Endothelial cell of hepatic sinusoid (primary cell): ENCODE measurements at regions not wholly inside any gene's neighbourhood (a gene's known extent, or its start where the extent isn't known, plus 50 kb on each side); places are given as distances from the start of the nearest gene placed in this dataset.
"Not testable (repeated sequence)": the region's sequence is repeated elsewhere in the genome, so short reads cannot be mapped to it uniquely, and the experiment has no call there.

Experiments
- in situ Hi-C: cut with HindIII; loops from 2 replicates; pipeline ENCODE4 v1.10.0; 2017; ENCODE audit warnings: low sequenced_read_pairs

DNA sequence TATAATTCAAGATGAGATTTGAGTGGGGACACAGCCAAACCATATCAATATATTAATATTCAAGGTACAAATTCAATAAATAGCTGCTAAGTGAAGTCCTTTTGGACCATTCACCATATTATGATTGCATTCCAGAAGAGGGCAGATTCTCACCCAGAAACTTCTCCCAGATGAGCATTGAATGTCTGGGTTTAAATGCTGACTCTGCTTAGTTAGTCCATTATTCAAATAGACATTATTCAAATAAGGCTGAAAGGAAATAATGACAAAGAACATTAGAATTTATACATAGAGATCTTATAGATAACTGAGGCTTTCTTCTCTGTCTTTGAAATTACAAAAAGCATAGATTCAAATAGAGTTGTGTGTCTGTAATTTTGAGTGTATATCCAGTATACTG, 579.4 kb upstream of the SLC8A1 start:
- in situ Hi-C loops, result no loop called here

DNA sequence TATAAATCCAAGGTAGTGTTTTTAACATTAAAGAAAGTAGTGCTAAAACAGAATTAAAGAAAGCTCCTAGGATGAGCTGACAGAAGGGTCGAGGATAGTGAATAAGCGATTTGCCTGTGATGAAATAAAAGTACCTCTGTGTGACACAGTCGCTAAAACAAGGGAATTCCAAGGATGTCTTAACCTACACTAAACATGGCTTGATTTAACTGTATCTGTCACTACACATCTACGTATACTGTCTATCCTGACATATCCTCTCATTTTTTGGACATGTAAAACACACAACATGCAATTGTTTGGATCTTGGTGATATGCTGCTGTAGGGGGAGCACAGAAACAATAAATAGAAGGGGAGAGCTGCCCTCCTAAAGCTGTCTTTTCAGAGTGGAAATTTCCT, 580.8 kb upstream of the SLC8A1 start:
- in situ Hi-C loops, result no loop called here

GRCh38 chr2:41033127-41033526, 581.2 kb upstream of the SLC8A1 start:
- in situ Hi-C loops, result no loop called here

GRCh38 chr2:41038408-41038807, 586.5 kb upstream of the SLC8A1 start:
- in situ Hi-C loops, result no loop called here

- in situ Hi-C loops, result not testable (repeated sequence)
These were observed 587.9 kb upstream of the SLC8A1 start for GRCh38 chr2:41039750-41040149.

- in situ Hi-C loops, result no loop called here
These were observed 589.1 kb upstream of the SLC8A1 start for GRCh38 chr2:41040782-41041520.

DNA sequence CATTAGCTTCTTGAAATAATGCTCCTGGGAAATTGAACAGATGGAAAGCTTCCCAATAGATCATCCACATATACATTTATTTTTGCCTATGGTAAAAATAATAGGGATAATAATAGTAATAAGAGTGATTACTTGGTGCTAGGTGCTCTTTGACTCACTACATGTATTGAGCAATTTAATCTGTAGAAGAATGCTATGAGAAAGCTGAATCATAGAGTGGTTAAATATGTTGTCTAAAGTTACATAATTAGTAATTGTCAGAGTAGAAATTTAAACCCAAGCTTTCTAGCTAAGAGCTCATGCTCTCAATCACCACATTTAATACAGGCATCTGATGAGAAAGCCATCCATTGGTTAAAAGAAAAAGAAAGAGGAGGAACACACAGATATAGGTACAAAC, 590.5 kb upstream of the SLC8A1 start:
- in situ Hi-C loops, result no loop called here

GRCh38 chr2:41061356-41061755, 609.5 kb upstream of the SLC8A1 start:
- in situ Hi-C loops, result no loop called here

DNA sequence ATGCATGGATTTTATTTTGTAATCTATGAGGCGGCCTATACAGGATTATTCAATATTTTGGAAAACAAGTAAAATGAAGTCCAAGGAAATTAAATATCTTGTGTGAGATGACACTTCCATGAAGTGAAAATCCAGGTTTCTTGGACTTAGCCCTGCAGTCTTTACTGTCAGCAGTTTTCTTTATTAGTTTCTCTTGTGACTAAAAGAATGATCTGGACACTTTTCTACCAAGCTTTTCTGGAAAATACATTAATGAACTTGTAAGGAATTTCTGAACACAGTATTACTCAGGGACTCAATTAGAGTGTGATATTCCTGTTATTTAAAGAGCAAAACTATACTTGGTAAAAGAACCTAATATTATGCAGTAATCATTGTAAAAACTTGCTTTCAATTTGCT, 610.4 kb upstream of the SLC8A1 start:
- in situ Hi-C loops, result no loop called here

DNA sequence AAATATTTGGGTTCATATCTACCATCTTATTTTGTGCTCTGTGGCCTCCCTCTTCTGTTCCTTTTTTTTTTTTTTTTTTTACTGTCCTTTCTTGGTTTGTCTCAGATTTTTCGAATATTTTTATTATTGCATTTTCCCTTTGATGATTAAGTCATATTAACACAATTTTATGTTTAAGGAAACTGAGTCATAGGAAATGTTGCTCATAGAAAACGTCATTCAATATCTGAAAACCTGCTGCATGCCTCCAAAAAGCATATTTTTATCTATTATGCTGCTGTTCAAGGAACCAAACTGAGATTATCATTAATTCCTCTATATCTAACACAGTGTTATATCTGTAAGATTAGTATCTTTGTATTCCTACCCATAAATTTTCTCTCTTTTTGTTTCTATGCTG, 614.3 kb upstream of the SLC8A1 start:
- in situ Hi-C loops, result no loop called here

DNA sequence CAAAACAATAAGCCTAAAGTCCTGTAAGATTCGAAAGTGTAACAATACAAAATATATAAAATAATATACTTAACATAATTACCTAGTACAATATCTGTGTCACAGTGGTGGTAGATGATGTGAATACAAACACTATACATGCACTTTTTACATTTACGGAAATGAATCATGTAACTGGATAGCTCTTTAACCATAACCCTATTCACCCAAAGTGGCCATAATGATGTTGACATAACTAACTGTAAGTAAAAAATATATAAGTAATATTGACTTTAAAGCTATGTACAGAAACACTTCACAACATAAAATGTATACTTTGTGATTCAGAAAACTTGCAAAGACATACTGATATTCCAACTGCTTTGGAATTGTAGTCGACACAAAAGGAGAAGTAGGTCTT, 616.9 kb upstream of the SLC8A1 start:
- in situ Hi-C loops, result no loop called here

DNA sequence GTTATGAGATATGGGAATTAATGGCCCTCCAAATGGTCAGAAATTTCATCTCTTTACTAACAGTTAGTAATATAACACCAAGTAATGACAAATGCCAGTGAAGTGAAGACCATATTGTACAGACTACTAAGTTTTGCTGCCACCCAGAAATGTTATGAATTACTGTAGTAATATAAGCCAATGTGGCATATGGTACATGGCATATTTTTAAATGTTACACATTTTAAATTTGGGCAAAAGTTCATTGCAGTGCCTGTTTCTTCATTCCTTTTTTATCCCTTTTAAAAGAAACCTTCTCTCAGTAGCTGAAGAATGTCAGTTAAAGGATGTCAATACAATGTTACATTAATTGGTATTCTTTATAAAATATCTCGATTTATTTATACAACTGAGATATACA, 626.5 kb upstream of the SLC8A1 start:
- in situ Hi-C loops, result no loop called here

DNA sequence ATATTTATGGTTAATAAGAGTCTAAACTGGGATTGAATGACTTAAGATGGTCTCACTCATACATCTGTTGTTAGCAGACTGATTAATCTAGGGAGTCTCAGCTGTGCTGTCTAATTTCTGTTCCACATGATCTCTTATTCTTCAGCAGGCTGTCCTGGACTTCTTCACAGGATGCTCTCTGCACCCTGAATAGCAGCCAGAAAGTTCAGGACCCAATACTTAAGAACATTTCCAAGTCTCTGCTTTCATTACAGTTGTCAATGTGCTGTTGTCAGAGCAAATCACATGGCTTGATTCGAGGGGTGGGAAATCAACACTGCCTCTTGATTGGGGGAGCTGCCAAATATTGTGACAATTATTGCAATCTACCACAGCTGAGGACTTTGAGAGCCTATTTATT, 627.1 kb upstream of the SLC8A1 start:
- in situ Hi-C loops, result no loop called here

GRCh38 chr2:41084321-41084720, 632.4 kb upstream of the SLC8A1 start:
- in situ Hi-C loops, result no loop called here

GRCh38 chr2:41087946-41088345, 636.1 kb upstream of the SLC8A1 start:
- in situ Hi-C loops, result no loop called here

GRCh38 chr2:41101281-41101680, 649.4 kb upstream of the SLC8A1 start:
- in situ Hi-C loops, result no loop called here

DNA sequence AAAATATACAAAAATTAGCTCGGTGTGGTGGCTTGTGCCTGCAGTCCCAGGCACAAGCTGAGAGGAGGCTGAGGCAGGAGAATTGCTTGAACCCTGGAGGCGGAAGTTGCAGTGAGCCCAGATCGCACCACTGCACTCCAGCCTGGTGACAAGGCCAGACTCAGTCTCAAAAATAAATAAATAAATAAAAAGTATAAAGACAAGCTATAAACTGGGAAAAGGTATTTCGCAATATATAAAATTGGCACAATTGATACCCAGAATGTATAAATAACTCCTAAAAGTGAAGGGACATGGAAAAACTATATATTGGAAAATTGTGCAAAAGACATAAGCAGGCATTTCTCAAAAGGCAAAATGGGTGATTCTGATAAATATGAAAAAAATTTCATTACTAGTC, 657.9 kb upstream of the SLC8A1 start:
- in situ Hi-C loops, result no loop called here

DNA sequence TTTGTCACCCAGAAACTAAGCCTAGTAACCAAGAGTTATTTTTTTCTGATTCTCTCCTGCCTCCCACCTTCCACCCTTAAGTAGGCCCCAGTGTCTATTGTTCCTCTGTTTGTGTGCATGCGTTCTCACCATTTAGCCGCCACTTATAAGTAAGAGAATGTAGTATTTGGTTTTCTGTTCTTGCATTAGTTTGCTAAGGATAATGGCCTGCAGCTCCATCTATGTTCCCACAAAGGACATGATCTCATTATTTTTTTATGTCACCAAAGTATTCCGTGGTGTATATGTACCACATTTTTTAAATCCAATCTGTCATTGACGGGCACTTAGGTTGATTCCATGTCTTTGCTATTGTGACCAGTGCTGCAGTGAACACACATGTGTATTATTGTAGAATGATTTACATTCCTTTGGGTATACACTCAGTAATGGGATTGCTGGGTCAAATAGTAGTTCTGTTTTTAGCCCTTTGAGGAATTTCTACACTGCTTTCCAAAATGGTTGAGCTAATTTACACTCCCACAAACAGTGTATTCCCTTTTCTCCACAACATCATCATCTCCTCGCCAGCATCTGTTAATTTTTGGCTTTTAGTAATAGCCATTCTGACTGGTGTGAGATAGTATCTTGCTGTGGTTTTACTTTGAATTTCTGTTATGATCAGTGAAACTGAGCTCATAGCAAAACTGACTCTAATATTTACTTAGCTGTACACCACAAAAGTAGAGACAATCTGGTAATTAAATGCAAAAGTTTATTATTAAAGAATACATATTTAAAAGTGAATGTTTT, 660.1 kb upstream of the SLC8A1 start:
- in situ Hi-C loops, result no loop called here

- in situ Hi-C loops, result no loop called here
These were observed 664.4 kb upstream of the SLC8A1 start for GRCh38 chr2:41116106-41116797.

DNA sequence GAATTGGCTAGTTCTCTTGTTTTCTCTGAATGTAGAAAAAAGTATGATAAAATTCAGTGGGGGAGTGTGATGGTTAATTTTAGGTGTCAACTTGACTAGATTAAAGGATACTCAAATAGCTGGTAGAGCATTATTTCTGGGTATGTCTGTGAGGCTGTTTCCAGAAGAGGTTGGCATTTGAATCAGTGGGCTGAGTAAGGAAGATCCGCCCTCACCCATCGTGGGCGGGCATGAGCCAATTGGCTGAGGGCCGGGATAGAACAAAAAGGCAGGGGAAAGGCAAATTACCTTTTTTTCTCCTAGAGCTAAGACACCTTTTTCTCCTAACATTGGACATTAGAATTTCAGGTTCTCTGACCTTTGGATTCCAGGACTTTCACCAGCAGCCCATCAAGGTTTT, 667.6 kb upstream of the SLC8A1 start:
- in situ Hi-C loops, result no loop called here

GRCh38 chr2:41123341-41123740, 671.5 kb upstream of the SLC8A1 start:
- in situ Hi-C loops, result no loop called here

DNA sequence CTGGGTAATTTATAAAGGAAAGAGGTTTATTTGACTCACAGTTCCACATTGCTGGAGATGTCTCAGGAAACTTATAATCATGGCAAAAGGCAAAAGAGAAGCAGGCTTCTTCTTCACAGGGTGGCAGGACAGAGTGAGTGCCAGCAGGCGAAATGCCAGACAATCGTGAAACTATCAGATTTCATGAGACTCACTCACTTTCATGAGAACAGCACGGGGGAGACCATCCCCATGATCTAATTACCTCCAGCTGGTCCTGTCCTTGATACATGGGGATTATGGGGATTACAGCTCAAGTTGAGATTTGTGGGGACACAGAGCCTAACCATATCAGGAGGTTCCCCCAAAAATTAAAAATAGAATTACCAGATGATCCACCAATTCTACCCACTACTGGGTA, 675.5 kb upstream of the SLC8A1 start:
- in situ Hi-C loops, result no loop called here
